PC-9 (cell line): ENCODE measurements at regions not wholly inside any gene's neighbourhood (a gene's known extent, or its start where the extent isn't known, plus 50 kb on each side); places are given as distances from the start of the nearest gene placed in this dataset.

Source experiments
- BruUV-seq: library from RNA; stranded (reverse); fragments of 400-500 nt; replicated peaks from 2 replicates; lab custom pipeline; 2021; lab: Mats Ljungman, UMichigan
- CTCF ChIA-PET: fragments of 300-600 bp; sonication (Branson Sonifier 250); formaldehyde crosslinking; loops from one replicate; lab custom pipeline; 2022; ENCODE audit warnings: antibody characterized with exemption; lab: Charles Lee
- POLR2A ChIA-PET: fragments of 300-600 bp; sonication (Branson Sonifier 250); formaldehyde crosslinking; loops from one replicate; lab custom pipeline; 2022; ENCODE audit warnings: antibody characterized with exemption; ENCODE audit not compliant: unreplicated experiment; lab: Charles Lee
- DNase-seq, 2 experiments: peaks; one replicate each; pipeline versions ENCODE4 v3.0.0 to v3.0.0-alpha.2; 2015 to 2022; ENCODE audit warnings: mixed read lengths in 1 of 2
- H2AFZ ChIP-seq: fragments of 200-600 bp; sonication (generic); 2 replicates; pipeline ENCODE4 v1.8.1; 2017; ENCODE audit warnings: antibody characterized with exemption
- H3F3A ChIP-seq: fragments of 200-600 bp; sonication (generic); 2 replicates; pipeline ENCODE4 v1.8.1; 2017; ENCODE audit warnings: antibody characterized with exemption, mild to moderate bottlenecking, low read depth; ENCODE audit not compliant: insufficient read depth
- H3K27ac ChIP-seq: fragments of 200-600 bp; sonication (generic); 2 replicates; pipeline ENCODE4 v1.6.1; 2016; ENCODE audit warnings: mixed run types
- H3K27me3 ChIP-seq: fragments of 200-600 bp; sonication (generic); 2 replicates; pipeline ENCODE4 v1.6.1; 2016; ENCODE audit warnings: low read depth, mixed run types; ENCODE audit not compliant: insufficient read depth
- H3K36me3 ChIP-seq: fragments of 200-600 bp; sonication (generic); 2 replicates; pipeline ENCODE4 v1.6.1; 2016; ENCODE audit warnings: low read depth, mixed run types
- H3K4me1 ChIP-seq: fragments of 200-600 bp; sonication (generic); replicated peaks from 2 replicates; pipeline ENCODE4 v1.6.1; 2016; ENCODE audit warnings: mixed run types; ENCODE audit not compliant: insufficient read depth
- H3K4me2 ChIP-seq: fragments of 200-600 bp; sonication (generic); 2 replicates; pipeline ENCODE4 v1.6.1; 2017; ENCODE audit warnings: mixed run types
- H3K4me3 ChIP-seq: fragments of 200-600 bp; sonication (generic); 2 replicates; pipeline ENCODE4 v1.6.1; 2016; ENCODE audit warnings: mixed run types
- H3K79me2 ChIP-seq: fragments of 200-600 bp; sonication (generic); 2 replicates; pipeline ENCODE4 v1.6.1; 2017; ENCODE audit warnings: low read depth, mixed run types
- H3K9me2 ChIP-seq: fragments of 200-600 bp; sonication (generic); 2 replicates; pipeline ENCODE4 v1.8.1; 2017; ENCODE audit warnings: mild to moderate bottlenecking; ENCODE audit not compliant: insufficient read depth
- H3K9me3 ChIP-seq: fragments of 200-600 bp; sonication (generic); 2 replicates; pipeline ENCODE4 v1.8.1; 2016; ENCODE audit warnings: low read depth; ENCODE audit not compliant: insufficient read depth
- H4K20me1 ChIP-seq: fragments of 200-600 bp; sonication (generic); 2 replicates; pipeline ENCODE4 v1.8.1; 2017; ENCODE audit not compliant: insufficient read depth
- CTCF ChIP-seq: fragments of 200-600 bp; sonication (generic); conservative IDR thresholded peaks from 2 replicates; pipeline ENCODE4 v1.6.1; 2017; ENCODE audit warnings: mixed run types, antibody characterized with exemption, mild to moderate bottlenecking, moderate library complexity
- EZH2 ChIP-seq: fragments of 200-600 bp; sonication (generic); IDR thresholded peaks from 2 replicates; pipeline ENCODE4 v1.8.0; 2017; ENCODE audit warnings: antibody characterized with exemption, low read depth
- intact Hi-C: fragments of 100-400 bp; cut with micrococcal nuclease; formaldehyde crosslinking; loops from one replicate; pipeline ENCODE4 v1.10.0; 2022; ENCODE audit not compliant: unreplicated experiment

GRCh38 chr5:86865256-86865785 is 247.6 kb downstream of the COX7C start:
- no TSS peak for BruUV-seq
- POLR2A ChIA-PET: no interaction called here
- no peaks in the 10 kb centered on the region for H3K79me2 ChIP-seq
- no peaks in the 10 kb centered on the region for H3F3A ChIP-seq
- intact Hi-C loops: no loop called here
- H3K4me3 ChIP-seq: no peak overlapping the region
- no peaks in the 10 kb centered on the region for H4K20me1 ChIP-seq
- H3K4me2 ChIP-seq: no peak overlapping the region
- no peaks in the 10 kb centered on the region for H3K36me3 ChIP-seq
- H3K27ac ChIP-seq: no peak overlapping the region
- H2AFZ ChIP-seq: no peak overlapping the region
- TF ChIP-seq EZH2 (no peak), CTCF (no peak)
- no peaks in the 10 kb centered on the region for H3K4me1 ChIP-seq
- no peaks in the 10 kb centered on the region for H3K9me2 ChIP-seq
- H3K27me3 ChIP-seq: no peaks in the 10 kb centered on the region
- no peaks in the 10 kb centered on the region for H3K9me3 ChIP-seq
- CTCF ChIA-PET: no interaction called here
- no peak for DNase-seq

- H3K4me2 ChIP-seq: no peak overlapping the region
- H3K36me3 ChIP-seq: no peaks in the 10 kb centered on the region
- intact Hi-C loops: no loop called here
- DNase-seq: no peak
- no peaks in the 10 kb centered on the region for H3K4me1 ChIP-seq
- BruUV-seq: no TSS peak
- TF ChIP-seq EZH2 (no peak), CTCF (no peak)
- H3K27me3 ChIP-seq: no peaks in the 10 kb centered on the region
- no peak overlapping the region for H3K27ac ChIP-seq
- no peaks in the 10 kb centered on the region for H3K9me3 ChIP-seq
- POLR2A ChIA-PET: no interaction called here
- H3K79me2 ChIP-seq: no peaks in the 10 kb centered on the region
- H3F3A ChIP-seq: no peaks in the 10 kb centered on the region
- H2AFZ ChIP-seq: no peak overlapping the region
- no peak overlapping the region for H3K4me3 ChIP-seq
- CTCF ChIA-PET: no interaction called here
- H4K20me1 ChIP-seq: no peaks in the 10 kb centered on the region
- no peaks in the 10 kb centered on the region for H3K9me2 ChIP-seq
These were observed 248.3 kb downstream of the COX7C start for GRCh38 chr5:86866036-86866435.

- CTCF ChIA-PET: no interaction called here
- BruUV-seq: no TSS peak
- TF ChIP-seq CTCF: no peak
- TF ChIP-seq EZH2: no peak
These were observed 251.5 kb downstream of the COX7C start for GRCh38 chr5:86869268-86869667.

More at GRCh38 chr5:86869268-86869667, 251.5 kb downstream of the COX7C start:
- intact Hi-C loops: no loop called here
- no peaks in the 10 kb centered on the region for H3F3A ChIP-seq
- no peaks in the 10 kb centered on the region for H3K36me3 ChIP-seq
- DNase-seq: no peak
- no peaks in the 10 kb centered on the region for H3K4me1 ChIP-seq
- H3K4me3 ChIP-seq: no peak overlapping the region
- H4K20me1 ChIP-seq: no peaks in the 10 kb centered on the region
- no peaks in the 10 kb centered on the region for H3K27me3 ChIP-seq
- no peak overlapping the region for H2AFZ ChIP-seq
- no peaks in the 10 kb centered on the region for H3K79me2 ChIP-seq
- H3K9me3 ChIP-seq: no peaks in the 10 kb centered on the region
- no peak overlapping the region for H3K4me2 ChIP-seq
- H3K27ac ChIP-seq: no peak overlapping the region
- no peaks in the 10 kb centered on the region for H3K9me2 ChIP-seq
- POLR2A ChIA-PET: no interaction called here
